Fibroblast of the conjunctiva (primary cell): ENCODE measurements at regions not wholly inside any gene's neighbourhood (a gene's known extent, or its start where the extent isn't known, plus 50 kb on each side); places are given as distances from the start of the nearest gene placed in this dataset.
"Not testable (repeated sequence)": the region's sequence is repeated elsewhere in the genome, so short reads cannot be mapped to it uniquely, and the experiment has no call there.

ENCODE experiments used
- DNase-seq: peaks from one replicate; pipeline ENCODE4 v3.0.0-alpha.2; 2010; ENCODE audit warnings: low read depth

DNA sequence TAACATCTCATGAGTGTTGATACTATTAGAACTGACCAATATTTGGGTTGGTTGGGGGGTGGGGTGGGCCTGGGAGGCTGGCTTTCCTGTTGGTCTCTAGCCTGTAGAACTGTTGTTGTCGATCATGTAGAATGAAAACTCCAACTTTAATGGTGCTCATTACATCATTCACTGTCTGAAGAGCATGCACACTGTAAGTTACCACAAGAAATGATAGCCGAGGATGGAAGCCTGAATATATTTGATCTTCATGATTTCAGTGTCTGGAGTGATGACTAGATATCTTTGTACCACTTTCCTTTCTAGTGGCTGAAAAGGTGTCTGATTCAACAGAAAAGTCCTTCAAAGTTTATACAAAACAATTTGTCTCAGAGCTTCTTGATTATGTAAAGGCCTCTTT, 123.6 kb downstream of the XCL2 start:
- DNase-seq, result no peak

DNA sequence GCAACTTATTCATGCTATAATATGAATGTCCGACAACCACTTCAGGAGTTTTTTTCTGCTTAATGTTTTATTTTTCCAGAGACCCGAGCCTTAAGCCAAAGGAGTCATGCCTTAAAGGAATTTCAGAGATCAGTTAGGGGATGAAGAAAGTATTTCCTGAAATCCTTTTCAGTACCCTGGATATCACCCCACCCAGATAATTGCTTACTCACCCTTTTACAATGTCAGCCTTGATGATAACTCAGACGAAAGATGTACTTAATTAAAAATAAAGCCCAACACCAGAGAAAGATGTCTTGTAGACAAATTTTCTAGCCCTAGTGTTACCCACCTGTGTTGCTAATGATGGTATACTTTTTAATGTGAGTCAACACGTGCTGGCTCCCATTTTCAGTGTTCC, 124.1 kb downstream of the XCL2 start:
- no peak for DNase-seq

DNA sequence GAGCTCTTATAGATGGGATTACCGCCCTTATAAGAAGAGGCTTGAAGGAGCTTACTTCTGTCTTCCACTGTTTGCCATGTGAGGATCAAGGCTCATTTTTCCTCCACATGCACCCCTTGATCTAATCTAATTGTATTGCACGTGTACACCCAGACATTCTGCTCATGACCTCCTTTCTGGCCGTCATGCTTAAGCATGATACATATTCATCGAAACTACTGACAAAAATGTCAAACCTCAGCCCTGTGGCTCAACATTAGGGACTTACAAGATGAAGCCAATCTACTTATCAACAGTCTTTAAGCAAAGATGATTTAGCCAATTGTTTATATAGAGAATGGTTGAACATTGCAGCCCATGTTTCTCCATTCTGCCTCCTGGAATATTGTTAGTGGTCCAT, 127.6 kb downstream of the XCL2 start:
- DNase-seq, result no peak

DNA sequence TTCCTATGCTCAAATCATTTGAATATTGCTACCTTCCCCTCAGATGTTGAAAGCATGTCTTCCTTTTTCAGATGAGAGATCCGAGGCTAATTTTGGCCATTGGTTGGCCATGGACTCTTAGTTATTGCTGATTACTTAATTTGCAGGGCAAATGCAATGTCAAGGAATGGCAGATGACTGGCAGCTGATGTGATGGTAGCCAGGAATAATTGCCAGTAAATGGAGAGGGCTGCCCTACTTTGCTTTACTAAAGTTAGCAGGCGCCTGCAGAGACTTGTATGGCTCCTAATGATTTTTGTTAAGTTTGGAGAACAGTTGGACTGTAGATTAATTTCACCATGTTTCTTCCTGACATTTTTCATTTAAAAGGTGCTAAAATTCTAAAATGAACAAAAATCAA, 128.9 kb downstream of the XCL2 start:
- DNase-seq, result no peak

DNA sequence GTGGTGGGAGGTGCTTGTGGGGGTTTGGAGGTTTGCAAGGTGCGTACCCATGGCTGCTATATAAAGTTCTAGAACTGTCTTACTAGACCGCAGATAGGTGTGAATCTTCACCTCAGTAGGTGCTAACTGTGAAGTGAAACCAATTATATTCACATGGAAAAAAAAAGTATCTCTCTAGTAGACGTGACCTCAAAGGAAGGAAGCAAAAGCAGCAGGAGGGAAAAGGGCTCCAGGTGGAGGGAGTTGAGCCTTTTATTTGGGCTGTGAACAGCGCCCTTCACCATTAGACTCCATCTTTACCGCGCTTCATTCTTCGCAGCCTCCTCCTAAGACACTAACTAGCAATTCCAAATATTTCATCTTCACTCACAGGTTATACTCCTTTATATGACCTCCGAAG, 129.8 kb downstream of the TBX19 start:
- DNase-seq, result no peak

DNA sequence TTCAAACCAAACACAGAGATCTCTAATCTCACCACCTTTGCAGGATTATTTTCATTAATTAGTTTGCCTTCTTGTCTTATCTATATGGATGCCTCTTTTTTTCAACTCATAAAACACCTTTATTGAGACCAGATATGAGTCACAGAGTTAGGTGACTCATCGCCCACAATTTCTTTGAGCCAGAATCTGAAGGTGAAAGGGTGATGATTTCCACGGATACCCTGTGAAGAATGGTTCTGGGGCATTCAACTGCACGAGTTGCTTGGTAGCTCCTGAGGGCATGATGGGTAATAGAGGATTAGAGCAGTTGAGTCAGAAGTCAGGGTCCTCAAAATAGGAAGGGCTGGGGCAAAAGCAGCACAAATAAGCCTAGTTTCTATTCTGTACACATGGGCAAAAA, 128.2 kb downstream of the TBX19 start:
- no peak for DNase-seq

DNA sequence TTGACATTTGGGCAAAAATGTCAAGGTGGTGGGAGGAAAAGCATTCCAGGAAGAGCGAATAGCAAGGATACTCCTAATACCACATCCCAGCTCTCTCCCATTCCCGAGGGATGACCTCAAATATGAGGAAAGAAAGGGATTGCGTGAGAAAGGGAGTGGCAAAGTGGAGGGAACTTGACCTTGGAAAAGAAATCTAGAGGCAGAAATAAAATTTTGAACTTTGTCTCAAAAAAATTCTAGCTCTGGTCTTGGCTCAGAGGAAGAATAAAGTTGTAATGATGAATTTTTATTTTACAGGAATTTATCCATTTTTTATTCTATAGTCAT, 127.8 kb downstream of the TBX19 start:
- no peak for DNase-seq

DNA sequence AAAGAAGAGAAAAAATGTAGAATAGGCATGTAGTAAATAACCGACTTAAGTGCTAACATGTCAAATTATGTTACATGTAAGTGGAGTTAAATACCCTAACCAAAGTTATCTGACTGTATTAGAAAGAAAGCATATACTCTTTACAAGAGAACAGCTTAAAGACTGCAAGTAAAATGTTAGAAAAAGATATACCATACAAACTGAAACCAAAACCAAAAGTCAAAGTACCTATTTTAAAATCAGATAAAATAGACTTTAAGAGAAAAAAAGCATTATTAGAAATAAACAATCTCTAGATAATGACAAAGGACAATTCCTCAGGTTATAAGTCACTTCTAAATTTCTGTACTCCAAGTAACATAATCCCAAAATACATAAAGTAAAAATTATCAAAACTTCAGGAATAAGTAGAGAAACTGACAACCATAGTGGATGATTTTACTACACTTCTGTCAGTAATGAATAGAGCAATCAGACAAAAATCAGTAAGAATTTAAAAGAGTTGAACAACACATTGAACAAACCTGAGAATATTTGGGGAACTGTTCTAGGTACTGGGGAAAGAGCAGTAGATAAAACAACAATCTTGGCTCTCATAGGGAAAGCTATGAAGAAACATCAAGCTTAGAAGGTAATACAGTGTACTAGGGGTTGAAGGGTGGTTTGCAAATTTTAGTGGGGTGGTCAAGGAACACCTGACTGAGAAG, 127.3 kb downstream of the TBX19 start:
- no peak for DNase-seq

DNA sequence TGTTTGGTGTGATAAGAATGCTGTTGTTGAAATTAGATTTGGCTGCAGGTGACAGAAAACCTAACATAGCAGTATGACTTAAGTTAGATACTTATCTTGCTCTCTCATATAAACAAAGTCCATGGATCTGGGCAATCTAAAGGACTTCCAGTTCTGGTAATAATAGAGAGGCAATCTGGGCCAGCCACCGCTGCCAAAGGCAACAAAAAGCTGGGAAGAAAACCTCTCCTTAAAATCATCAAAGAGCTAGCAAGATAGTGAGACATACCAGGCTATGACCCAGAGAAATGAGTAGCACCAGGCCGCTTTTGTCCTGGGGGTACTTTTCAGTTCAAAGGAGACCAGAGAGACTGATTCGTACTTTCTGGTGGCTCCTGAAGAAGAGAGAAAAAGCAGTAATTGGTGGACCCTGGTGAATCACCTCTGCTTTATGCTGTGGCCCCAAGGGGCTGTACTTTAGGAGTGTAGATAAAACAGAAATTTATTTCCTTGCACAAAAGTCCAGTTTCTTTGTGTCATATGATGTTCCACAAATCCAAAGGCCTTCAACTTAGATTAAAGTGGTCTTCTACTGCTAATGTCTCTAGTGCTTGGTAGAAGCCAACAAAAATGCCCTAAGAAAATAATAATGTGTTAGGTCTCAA, 125.4 kb downstream of the TBX19 start:
- DNase-seq, result no peak

DNA sequence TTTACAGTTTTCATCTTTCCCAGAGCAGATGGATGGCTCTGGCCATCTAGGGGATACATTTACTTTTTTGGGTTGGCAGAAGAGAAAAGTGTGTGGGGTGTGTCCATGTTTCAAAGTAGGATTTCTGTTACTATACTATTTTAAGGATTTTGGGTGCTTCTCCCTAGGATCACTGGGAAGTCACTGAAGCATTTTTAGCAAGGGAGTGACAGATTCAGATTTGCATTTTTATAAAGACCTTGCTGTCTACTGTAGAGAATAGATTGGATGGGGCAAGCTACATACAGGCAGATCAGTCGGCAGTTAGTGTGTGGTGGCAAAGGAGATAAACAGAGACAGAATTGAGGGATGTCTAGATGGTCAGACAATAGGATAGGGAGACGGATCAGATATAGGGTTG, 122.5 kb downstream of the TBX19 start:
- no peak for DNase-seq

DNA sequence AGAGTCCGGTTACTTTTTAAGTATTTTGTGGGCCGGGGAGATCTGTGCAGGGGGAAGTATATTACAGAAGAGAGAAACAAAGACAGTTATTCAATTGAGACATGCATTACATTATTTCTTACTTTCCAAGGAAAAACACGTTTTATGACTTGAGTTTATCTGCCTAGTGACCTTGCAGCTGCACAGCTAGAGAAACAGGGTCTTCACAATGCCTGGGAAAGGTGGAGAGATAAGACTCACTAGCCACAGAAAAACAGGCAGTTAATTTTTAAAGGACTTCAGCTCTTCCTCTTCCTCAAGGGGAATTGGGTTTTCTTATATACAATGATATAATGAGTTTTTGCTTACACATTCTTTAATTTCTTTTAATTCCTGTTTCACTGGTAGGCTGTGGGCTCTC, 121.8 kb downstream of the TBX19 start:
- not testable (repeated sequence) for DNase-seq

DNA sequence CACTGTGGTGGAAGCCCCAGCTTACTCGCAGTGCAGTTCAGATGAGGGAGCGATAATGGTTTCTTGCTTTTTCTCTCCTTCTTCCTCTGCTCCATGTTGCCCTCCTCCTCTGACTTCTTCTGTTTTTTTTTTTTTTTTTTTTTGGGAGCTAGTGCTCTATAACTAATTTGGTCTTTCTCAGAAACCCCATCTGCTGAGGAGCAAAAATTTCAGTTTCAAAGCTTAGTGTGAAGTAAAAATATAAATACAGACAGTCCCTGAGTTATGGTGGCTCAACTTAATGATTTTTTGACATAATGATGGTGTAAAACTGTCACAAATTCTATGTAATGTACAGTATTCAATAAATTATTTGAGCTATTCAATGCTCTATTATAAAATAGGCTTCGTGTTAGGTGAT, 120.7 kb downstream of the TBX19 start:
- no peak for DNase-seq

DNA sequence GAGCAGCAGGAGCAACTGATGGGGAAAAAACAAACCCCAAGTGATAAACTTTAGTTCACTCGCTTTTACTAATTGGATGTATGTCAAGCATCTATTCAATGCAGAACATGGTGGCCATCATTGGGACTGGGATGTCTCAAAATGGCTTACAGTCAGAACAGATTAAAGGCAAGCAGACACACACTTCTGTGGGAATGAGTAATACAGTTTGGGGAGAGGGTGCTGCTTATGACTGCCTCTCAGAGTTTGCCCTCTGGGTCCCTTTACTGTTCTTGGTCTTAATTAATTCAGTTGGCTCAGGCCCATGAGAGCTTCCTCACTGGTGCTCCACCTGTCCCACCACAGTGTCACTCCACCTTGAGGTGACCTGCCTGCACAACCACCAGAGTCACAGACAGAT, 119.5 kb downstream of the TBX19 start:
- DNase-seq, result no peak

DNA sequence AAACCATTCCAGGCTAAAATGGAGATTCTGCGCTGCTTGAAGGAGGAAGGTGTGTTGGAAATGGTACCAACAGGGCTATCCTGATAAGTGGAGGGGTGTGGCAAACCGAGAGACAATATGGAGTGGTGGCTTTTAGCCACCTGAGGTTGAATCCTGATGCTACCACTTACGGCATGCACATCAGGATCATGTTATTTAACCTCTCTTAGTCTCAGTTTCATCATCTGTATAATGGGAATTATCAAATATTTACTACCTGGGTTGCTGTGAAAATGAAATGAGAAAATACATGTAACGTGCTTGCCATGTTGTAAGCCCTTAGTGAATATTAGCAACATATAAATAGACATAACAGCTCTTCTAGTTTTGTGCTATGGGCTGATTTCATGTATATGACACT, 117.1 kb downstream of the TBX19 start:
- no peak for DNase-seq

DNA sequence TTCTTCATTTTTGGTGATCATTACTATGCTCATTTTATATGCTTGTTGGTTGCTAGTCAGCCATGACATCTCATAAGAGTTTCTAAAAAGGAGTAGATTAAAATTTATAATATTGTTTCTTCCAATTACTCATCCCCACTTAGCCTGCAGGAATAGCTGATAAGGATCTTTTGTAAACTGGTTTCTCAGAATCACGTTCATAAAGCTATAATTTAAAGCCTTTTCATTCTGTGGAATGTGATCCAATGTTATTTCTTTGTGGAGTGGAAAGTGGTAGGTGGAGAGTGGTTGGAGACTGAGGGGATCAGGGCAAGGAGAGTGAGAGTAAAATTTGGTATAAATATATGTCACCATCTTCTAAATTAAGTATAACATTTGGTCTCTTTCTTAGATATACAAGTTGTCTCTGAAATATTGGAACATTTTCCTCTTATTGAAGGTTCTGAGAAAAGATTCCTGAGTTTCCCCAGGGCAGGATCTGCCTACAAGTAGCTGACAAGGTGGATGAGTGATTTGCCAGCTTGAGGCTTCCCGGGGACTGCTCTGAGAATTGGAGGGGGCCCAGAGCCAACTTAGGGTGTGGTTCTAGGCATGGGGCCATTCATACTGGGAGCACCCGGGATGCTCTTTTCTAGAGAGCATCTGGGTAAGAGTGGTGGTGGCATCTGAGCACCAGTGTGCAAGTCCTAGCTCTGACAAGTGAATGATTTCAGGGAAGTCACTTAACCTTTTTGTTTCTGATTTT, 116.4 kb downstream of the TBX19 start:
- no peak for DNase-seq

DNA sequence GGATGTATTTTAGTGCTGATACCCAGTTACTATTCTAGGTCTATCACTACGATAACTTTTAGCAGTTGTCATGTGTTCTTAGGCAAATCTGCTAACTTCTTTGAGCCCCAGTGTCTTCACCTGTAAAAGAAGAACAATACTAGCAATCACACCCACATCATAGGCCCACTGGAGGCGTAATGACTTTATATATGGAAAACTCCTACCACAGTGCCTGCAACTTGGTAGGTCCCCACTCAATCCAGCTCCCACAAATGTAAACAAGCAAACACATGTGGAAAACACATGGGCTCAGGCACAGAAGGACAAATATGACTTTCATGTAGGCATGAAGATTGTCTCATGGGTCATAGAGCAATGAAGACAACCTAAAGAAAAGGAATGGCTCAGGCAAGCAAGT, 115.8 kb downstream of the TBX19 start:
- DNase-seq, result no peak

DNA sequence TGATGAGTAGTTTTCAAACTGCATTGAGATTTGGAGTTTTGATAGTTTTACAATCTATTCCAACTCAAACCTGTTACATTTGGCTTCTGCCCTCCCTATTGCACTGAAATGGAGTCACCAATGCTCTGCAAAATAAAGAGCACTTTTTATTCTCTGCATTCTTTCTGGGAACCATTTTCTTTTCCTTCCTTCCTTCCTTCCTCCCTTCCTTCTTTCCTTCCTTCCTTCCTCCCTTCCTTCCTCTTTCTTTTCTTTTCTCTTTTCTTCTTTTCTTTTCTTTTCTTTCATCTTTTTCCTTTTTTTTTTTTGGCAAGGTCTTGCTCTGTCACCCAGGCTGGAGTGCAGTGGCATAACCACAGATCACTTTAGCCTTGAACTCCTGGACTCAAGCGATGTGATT, 114.2 kb downstream of the TBX19 start:
- DNase-seq, result no peak

DNA sequence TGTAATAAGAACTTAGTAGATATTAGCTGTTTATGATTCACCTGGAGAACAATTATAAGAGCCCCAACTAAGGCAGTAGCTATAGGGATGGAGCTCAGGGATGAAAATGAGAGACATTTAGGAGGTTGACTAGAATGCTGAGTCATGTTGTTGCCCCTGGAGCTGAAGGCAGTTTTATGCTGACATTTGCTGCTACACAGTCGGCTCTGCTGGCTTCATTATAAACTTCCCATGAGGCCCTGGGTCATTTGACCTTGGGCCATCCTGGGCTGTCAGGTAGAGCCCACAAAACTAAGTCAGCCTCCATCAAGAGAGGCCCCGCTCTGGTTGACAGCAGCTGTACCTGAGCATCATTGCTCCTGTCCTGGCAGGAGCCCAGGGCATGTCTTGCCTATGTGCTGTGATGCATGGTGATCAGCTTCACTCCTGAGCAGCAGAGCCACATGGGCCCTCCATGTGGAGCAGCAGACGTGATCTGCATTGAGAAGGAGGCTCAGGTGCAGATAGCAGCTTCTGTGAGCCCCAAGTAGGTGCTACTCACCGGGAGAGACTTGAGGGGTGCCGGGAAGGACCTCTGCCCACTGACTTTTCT, 112.4 kb downstream of the TBX19 start:
- no peak for DNase-seq

DNA sequence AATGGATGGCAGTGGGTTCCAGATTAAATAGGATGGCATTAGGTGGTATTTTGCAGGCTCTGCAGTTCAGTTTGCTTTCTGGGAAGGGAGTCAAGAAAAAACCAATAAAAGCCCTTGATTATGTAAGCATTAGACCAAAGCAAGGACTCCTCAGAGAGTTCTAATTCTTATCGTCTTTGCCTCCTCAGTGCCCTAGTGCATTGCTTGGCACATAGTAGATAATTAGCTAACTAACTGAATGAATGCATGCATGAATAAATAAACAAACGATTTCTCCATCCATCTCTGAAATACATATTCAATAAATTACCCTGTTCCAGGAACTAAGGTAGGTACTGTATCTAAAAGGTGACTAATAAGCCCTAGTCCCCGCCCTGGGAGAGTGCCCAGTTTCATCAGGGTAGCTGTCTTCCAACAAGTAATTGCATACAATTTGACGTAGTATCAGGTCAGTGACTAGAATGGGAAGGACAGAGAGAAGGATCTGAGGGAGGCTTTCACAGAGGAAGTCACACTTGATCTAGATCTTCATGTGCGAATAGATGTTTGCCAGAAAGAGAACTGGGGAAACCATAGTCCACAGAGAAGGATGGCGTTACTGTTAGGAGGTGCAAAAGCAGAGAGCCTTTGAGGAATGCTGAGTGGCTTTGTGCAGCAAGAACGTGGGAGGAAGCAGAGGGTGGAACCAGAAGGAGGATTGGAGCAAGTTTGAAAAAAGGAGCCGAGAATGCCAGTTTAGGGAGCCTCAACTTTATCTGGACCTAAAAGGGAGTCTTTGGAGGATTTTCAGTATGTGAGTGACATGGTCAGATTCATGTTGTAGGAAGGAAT, 111.4 kb downstream of the TBX19 start:
- DNase-seq, result no peak

DNA sequence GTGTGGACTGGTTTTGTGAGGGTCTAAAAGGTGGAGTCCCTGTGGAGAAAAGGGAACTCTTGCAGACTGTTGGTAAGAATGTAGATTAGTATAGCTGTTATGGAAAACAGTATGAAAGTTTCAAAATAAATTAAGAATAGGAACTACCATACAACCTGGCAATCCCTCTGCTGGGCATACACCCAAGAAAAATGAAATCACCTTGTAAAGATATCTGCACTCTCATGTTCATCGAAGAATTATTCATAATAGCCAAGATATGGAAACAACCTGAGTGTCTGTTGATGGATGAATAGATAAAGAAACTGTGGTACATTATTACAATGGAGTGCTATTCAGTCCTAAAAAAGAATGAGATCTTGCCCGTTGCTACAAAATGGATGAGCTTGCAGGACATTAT, 109.6 kb downstream of the TBX19 start:
- DNase-seq, result no peak

DNA sequence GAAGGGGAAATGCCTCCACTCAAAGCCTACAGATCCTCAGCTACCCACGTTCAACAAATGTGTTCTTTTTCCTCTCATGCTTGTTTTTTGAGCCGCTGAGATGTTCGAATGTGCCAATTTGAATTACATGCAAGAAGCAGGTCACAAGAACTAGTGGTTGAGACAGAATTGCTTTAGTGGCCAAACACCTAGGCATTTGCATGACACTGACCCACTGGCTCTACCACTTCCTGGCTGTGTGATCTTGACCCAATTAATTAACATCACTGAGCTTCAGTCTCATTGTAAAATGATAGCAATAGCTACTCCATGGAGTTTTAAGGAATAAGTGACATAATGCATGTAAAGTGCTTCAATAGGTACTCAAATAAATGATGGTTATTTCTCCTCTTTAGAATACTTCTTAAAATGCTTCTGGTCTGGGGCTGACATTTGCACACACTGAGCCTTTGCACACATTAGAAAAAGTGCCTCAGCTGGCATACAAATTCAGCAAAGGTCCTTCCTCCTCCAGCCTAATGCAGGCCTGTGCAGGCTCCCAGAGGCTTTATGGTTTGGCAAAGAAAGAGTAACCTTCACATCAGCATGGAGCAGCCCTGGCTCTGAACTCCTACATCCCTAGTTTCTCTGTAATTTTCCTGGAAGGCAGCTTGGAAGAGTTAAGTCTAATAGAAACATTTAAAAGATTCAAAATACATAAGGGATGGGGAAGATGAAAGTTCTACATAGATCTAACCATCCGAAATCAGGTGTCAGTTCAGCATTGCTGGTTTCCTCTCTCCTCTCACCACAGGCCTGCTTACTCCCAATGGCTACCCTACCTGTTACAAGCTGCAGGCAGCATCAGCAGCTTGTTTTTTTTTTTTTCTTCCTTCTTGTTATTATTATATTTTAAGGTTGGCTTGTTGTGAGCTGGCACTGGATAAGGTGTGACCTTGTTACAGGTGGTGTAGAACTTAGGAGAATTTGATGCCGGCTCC, 107.4 kb downstream of the TBX19 start:
- no peak for DNase-seq
